Prostate gland (tissue), 2 donors: ENCODE measurements at regions not wholly inside any gene's neighbourhood (a gene's known extent, or its start where the extent isn't known, plus 50 kb on each side); places are given as distances from the start of the nearest gene placed in this dataset.

Experiments
- POLR2A ChIP-seq: fragments of 450-650 bp; IDR thresholded peaks from one replicate; pipeline ENCODE4 v1.6.1; 2016; ENCODE audit warnings: antibody characterized with exemption, mild to moderate bottlenecking
- TF ChIP-seq, protein P1 (sequence below), 4 experiments: fragments of 200-600 bp in 2 of 4; fragments of 450-650 bp in 2 of 4; sonication (generic) in 2 of 4; IDR thresholded peaks; 1 replicate in 3 of 4; 2 replicates in 1 of 4; pipeline ENCODE4 v1.5.1; 2016 to 2019; ENCODE audit warnings: antibody characterized with exemption in 4 of 4, mild to moderate bottlenecking in 2 of 4, moderate library complexity in 2 of 4

DNA sequence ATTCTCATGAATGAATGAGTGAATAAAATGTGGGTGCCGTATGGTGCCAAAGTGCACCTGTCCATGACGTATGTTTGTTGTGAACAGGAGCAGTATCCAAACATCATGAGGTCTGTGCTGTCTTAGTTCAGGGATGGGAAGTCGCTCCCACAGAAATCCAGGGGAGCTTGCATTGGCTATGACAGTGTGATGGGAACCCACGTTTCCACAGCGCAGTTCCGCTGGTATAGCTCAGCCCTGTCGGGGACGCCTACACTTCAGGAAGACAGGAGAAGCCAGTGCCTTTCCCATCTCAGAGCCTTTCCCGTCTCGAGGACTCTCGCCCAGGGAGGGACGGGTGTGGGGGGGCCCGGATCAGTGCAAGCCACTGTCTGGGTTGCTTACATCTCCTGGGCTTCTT lies 69.8 kb downstream of the DACT2 start:
- TF ChIP-seq, protein P1, sequence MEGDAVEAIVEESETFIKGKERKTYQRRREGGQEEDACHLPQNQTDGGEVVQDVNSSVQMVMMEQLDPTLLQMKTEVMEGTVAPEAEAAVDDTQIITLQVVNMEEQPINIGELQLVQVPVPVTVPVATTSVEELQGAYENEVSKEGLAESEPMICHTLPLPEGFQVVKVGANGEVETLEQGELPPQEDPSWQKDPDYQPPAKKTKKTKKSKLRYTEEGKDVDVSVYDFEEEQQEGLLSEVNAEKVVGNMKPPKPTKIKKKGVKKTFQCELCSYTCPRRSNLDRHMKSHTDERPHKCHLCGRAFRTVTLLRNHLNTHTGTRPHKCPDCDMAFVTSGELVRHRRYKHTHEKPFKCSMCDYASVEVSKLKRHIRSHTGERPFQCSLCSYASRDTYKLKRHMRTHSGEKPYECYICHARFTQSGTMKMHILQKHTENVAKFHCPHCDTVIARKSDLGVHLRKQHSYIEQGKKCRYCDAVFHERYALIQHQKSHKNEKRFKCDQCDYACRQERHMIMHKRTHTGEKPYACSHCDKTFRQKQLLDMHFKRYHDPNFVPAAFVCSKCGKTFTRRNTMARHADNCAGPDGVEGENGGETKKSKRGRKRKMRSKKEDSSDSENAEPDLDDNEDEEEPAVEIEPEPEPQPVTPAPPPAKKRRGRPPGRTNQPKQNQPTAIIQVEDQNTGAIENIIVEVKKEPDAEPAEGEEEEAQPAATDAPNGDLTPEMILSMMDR (IDR thresholded peaks at IDR 0.05), result no peak
- no peak for TF ChIP-seq POLR2A
